ENCODE measurements at regions not wholly inside any gene's neighbourhood (a gene's known extent, or its start where the extent isn't known, plus 50 kb on each side); places are given as distances from the start of the nearest gene placed in this dataset.

DNA sequence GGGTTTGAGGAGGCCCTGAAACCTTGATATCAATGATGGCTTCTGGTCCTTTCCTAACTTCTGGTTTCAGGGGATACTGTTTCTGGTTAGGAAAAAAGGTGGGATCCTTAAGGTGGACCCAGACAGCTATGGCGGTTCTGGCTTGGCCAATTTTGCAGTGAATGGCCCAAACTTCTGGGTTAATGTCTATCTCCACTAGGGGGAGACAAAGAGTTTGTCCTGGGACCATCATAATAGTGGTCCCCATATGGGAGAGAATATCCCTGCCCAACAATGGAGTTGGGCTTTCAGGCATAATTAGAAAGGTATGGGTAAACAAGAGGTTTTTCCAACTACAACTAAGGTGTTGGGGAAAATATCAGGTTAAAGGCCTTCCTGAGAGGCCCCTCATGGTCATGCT lies 273.5 kb downstream of the CALCRL start:
- TF ChIP-seq, protein P1, sequence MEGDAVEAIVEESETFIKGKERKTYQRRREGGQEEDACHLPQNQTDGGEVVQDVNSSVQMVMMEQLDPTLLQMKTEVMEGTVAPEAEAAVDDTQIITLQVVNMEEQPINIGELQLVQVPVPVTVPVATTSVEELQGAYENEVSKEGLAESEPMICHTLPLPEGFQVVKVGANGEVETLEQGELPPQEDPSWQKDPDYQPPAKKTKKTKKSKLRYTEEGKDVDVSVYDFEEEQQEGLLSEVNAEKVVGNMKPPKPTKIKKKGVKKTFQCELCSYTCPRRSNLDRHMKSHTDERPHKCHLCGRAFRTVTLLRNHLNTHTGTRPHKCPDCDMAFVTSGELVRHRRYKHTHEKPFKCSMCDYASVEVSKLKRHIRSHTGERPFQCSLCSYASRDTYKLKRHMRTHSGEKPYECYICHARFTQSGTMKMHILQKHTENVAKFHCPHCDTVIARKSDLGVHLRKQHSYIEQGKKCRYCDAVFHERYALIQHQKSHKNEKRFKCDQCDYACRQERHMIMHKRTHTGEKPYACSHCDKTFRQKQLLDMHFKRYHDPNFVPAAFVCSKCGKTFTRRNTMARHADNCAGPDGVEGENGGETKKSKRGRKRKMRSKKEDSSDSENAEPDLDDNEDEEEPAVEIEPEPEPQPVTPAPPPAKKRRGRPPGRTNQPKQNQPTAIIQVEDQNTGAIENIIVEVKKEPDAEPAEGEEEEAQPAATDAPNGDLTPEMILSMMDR (IDR thresholded peaks at IDR 0.05) = peak in 6 of 12 donors; percentile 11 to 25 (median 19)
- no peak for TF ChIP-seq POLR2A (IDR thresholded peaks at IDR 0.05)

Data from heart left ventricle (tissue), 13 donors.